ENCODE measurements at regions not wholly inside any gene's neighbourhood (a gene's known extent, or its start where the extent isn't known, plus 50 kb on each side); places are given as distances from the start of the nearest gene placed in this dataset.
"Not testable (repeated sequence)": the region's sequence is repeated elsewhere in the genome, so short reads cannot be mapped to it uniquely, and the experiment has no call there.

DNA sequence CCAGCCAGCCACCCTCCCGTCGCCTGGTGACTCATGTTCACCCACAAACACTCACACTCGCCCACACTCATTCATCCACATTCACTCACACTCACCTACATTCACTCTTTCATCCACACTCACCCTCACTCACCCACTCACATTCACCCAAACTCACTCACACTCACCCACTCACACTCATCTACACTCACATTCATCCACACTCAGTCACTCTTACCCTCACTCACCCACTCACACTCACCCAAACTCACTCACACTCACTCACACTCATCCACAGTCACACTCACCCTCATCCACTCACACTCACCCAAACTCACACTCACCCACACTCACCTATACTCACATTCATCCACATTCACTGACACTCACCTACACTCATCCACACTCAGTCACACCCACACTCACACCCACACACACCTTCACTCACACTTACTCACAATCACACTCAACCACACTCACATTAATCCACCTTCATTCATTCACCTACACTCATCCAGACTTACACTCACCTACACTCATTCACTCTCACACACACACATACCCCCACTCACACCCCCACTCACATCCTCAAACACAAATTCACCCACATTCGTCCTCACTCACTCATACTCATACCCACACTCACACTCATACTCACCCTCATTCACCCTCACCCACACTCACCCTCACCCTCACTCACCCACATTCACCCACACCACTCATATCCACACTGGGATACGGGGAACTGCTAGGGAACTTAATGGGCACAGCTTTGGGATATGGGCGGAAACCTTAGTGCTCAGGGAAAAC is 2221.6 kb upstream of the AGA start:
- no peak for TF ChIP-seq CTCF (IDR thresholded peaks at IDR 0.05)
- Histone ChIP-seq H3K4me1 (ENCODE audit: control insufficient read depth in 1 of 2, insufficient read depth in 1 of 2, low read depth in 1 of 2, low read length in 1 of 2) (no peaks in the 10 kb centered on the region), H3K36me3 (no peaks in the 10 kb centered on the region)

GRCh38 chr4:179664430-179665027 is 2222.3 kb upstream of the AGA start:
- H3K27ac ChIP-seq, result no peak overlapping the region
- TF ChIP-seq CTCF (IDR thresholded peaks at IDR 0.05), result no peak
- H3K36me3 ChIP-seq, result no peaks in the 10 kb centered on the region
- no peaks in the 10 kb centered on the region for H3K27me3 ChIP-seq
- no peaks in the 10 kb centered on the region for H3K9me3 ChIP-seq
- no peaks in the 10 kb centered on the region for H3K4me1 ChIP-seq (ENCODE audit: control insufficient read depth in 1 of 2, insufficient read depth in 1 of 2, low read depth in 1 of 2, low read length in 1 of 2)
- H3K4me3 ChIP-seq (ENCODE audit: low read depth in 1 of 2, low read length in 1 of 2), result no peak overlapping the region

More for the DNA sequence above, 2221.6 kb upstream of the AGA start:
- no peaks in the 10 kb centered on the region for H3K9me3 ChIP-seq
- no peak overlapping the region for H3K27ac ChIP-seq
- H3K27me3 ChIP-seq, result no peaks in the 10 kb centered on the region
- H3K4me3 ChIP-seq (ENCODE audit: low read depth in 1 of 2, low read length in 1 of 2), result no peak overlapping the region

- H3K4me3 ChIP-seq (ENCODE audit: low read depth in 1 of 2, low read length in 1 of 2), result no peak overlapping the region
- H3K27me3 ChIP-seq, result no peaks in the 10 kb centered on the region
- no peaks in the 10 kb centered on the region for H3K4me1 ChIP-seq (ENCODE audit: control insufficient read depth in 1 of 2, insufficient read depth in 1 of 2, low read depth in 1 of 2, low read length in 1 of 2)
- no peak for TF ChIP-seq CTCF (IDR thresholded peaks at IDR 0.05)
- no peaks in the 10 kb centered on the region for H3K9me3 ChIP-seq
- H3K27ac ChIP-seq, result no peak overlapping the region
- H3K36me3 ChIP-seq, result no peaks in the 10 kb centered on the region
These were observed 2224.0 kb upstream of the AGA start for GRCh38 chr4:179666226-179666625.

DNA sequence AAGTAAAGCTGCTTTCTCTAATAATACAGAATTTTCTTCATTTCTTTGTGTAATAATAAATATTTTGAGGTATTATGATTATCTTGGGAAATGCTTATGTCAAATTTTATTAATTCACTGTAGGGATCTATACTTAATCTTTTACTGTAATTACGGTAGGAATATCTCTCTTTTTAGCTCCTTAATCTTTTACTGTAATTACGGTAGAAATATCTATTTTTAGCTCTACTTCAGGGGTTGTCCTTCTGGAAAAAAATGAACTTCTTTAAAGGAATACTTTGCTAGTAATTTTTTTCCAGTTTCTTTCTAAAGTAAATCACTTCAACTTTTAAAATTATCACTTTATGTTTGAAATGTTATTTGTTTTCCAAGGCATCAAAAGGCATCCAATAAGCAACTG is 2229.4 kb upstream of the AGA start:
- H3K27ac ChIP-seq, result no peak overlapping the region
- TF ChIP-seq CTCF (IDR thresholded peaks at IDR 0.05), result no peak
- no peaks in the 10 kb centered on the region for H3K36me3 ChIP-seq
- H3K4me1 ChIP-seq (ENCODE audit: control insufficient read depth in 1 of 2, insufficient read depth in 1 of 2, low read depth in 1 of 2, low read length in 1 of 2), result no peaks in the 10 kb centered on the region
- no peak overlapping the region for H3K4me3 ChIP-seq (ENCODE audit: low read depth in 1 of 2, low read length in 1 of 2)
- H3K9me3 ChIP-seq, result no peaks in the 10 kb centered on the region
- H3K27me3 ChIP-seq, result no peaks in the 10 kb centered on the region

GRCh38 chr4:179678093-179678814 is 2236.0 kb upstream of the AGA start:
- no peak for TF ChIP-seq CTCF (IDR thresholded peaks at IDR 0.05)
- no peaks in the 10 kb centered on the region for H3K27me3 ChIP-seq
- H3K4me1 ChIP-seq (ENCODE audit: control insufficient read depth in 1 of 2, insufficient read depth in 1 of 2, low read depth in 1 of 2, low read length in 1 of 2), result no peaks in the 10 kb centered on the region
- no peaks in the 10 kb centered on the region for H3K36me3 ChIP-seq
- H3K27ac ChIP-seq, result no peak overlapping the region
- no peak overlapping the region for H3K4me3 ChIP-seq (ENCODE audit: low read depth in 1 of 2, low read length in 1 of 2)
- H3K9me3 ChIP-seq, result no peaks in the 10 kb centered on the region

DNA sequence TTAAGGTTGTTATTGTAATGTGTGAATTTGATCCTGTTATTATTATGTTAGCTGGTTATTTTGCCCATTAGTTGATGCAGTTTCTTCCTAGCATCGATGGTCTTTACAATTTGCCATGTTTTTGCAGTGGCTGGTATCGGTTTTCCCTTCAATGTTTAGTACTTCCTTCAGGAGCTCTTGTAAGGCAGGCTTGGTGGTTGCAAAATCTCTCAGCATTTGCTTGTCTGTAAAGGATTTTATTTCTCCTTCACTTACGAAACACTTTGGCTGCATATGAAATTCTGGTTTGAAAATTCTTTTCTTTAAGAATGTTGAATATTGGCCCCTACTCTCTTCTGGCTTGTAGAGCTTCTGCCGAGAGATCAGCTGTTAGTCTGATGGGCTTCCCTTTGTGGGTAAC is 2241.4 kb upstream of the AGA start:
- not testable (repeated sequence) for H3K4me3 ChIP-seq (ENCODE audit: low read depth in 1 of 2, low read length in 1 of 2); H3K9me3 ChIP-seq; H3K27ac ChIP-seq; H3K36me3 ChIP-seq; H3K4me1 ChIP-seq (ENCODE audit: control insufficient read depth in 1 of 2, insufficient read depth in 1 of 2, low read depth in 1 of 2, low read length in 1 of 2); H3K27me3 ChIP-seq
